ENCODE measurements at regions not wholly inside any gene's neighbourhood (a gene's known extent, or its start where the extent isn't known, plus 50 kb on each side); places are given as distances from the start of the nearest gene placed in this dataset.

DNA sequence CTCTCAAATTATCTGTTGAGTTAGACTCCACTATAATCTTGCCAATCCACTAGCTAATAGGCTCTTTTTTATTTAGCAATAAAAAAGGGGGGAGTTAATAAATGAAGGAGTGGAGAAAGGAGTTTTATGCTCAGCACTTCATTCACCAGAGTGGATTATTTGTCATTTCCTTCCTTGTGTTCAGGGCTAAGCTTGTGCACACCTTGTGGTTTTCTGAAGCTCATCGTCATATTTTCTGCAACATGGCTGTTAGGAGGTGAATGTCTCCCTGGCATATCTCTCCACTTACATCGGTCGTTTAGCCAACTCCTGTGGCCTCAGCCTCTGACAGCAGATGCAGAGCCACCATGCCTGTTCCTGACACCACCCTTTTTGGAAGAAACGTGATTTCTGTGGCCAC, 83.9 kb upstream of the MTNR1B start:
- no peak for DNase-seq

DNA sequence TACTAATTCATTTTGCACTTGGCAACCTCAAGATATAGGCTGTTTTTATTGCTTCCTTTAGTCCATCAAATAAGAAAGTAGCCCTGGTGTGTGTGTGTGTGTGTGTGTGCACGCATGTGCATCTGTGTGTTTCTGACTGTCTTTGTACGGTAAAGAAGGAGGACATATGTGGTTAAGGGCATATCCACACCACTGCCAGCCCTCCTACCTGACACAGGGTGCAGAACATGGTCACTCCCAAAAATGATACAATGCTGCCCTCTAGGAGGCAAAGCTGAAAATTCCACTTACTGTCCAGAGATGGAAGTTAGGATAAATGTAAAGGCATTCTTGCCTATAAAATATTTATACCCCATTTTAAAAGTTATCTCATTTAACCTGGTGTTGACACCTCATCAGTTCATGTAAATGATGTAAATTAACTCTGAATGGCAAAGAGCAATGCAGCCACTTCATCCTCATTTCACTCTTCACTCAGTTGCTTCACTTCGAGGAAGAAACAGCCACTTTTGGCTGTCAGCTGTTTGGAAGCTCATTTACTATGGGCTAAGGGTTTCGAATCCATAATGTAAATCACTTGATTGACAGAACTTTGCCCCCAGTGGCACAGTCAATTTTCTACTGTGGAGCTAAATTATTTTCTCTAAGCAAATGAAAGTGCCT, 83.1 kb upstream of the MTNR1B start:
- DNase-seq: peak; percentile 76

DNA sequence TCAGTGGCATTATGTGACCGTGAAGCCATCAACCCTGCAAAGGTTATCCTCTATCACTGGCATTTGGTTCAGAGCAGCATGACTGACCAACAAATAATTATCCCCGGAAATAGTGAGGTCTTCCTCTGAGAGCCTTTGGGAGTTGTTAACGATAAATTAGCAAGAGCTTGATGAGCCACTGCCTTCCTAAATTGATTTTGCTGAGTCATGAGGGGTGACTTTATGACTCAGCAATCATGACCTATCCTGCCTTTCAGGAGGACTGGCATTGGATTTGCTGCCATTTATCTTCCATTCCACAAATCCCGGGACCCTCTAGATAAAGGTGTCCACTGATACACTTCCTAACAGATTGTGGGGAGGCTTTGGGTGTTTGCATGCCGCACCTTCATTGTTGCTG, 80.8 kb upstream of the MTNR1B start:
- DNase-seq: no peak

DNA sequence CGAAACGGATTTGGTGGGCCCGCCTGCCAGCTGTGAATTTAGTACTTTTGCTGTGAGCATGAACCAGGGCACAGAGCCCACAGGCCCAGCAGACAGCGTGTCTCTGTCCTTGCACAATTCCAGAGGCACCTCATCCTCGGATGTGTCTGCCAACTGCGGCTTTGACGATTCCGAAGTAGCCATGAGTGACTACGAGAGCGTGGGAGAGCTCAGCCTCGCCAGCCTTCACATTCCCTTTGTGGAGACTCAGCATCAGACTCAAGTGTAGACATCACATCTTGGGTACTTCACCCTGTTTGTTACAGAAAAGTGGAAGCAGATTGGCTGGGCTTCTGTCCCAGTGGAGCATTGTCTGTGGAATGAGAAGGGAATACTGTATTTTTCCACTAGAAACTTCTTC, 78.6 kb upstream of the MTNR1B start:
- DNase-seq: no peak

DNA sequence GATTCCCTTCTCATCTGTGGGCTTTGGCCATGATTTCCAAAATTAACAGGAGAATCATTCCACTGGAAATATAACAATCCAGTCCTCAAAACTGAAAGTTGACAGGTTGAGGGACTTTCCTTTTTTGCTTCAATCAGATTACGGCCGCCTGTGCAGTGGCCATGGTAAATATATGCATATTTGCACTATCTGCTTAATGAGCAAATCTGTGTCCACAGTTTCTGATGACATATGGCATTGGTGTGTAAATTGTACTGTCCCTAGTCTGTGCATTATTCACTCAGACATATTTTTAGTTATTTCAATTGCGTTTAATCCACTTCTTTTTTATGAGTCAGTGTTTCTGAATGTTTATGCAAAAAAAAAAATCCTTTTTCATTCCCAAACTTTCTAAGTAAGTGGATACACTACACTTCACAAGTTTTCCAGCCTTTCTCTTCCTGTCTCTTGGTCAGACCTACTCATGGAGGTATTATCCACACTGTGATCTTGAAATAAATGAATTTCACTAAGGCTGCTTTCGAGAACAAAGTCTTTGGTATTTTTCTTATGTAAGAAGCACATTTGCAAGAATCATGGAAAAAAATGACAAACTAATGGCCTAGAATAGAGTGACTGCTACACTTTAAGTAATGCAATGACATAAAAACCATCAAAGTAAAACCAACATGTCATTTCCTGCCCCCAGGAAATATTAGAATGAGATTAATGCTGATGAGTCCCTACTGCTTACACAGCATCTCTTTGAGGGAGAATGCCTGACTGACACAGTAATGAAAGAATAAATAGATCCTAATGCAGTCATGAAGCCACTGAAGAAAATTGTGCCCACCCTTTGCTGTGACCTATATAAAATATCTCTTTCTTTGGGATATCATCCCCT, 76.4 kb upstream of the MTNR1B start:
- no peak for DNase-seq

DNA sequence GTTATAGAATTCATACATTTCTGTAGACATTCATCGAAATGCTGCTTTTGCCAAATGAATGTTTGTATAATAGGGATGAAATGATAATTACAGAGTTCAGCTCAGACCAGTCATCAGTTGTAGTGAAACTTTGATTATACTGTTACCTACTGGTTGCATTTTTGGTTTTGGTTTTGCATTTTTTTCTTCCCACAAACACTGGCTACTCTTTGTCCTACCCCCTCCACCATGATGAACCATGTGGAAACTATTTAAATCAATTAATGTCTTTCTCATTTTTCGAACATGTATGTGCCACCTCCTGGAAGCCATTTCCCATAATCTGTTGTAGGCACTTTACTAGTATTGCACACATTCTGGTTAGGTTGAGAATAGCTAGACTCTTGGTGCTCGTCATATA, 75.3 kb upstream of the MTNR1B start:
- no peak for DNase-seq

DNA sequence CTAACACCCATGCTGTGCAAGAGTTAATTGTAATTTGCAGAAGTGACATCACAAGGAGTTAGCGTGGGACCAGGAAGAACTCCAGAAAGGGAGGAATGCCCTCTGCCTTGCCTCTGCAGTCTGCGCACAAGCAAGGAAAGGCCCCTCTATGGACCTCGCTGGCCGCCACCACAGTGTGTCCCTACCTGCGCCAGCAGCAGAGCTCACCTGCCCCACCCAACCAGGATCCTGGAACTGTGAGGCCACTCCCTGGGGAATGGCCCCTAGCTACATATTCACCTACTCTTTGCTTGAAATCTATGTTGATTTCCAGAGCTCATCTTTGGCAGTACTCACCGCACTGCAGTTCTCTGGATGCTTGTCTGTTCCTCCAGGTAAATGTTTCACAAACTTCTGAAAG, 72.0 kb upstream of the MTNR1B start:
- no peak for DNase-seq

DNA sequence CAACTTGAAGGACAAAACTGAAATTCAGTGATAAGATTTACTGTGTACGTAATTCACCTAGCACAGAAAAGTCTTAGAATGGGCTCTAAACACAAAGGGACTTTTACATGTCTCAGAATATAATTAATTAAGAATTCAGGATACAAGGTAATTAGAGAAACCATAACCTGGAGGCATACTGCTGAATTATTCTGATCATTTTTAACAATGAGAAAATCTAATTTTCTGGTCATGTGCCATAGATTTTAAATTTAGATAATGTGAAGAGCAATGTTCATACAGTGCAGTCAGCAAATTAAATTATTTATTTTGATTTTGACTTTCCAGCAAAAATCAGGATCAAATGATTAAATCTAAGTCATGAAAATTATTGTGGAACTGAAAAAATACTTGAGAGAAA, 67.0 kb upstream of the MTNR1B start:
- DNase-seq: no peak

DNA sequence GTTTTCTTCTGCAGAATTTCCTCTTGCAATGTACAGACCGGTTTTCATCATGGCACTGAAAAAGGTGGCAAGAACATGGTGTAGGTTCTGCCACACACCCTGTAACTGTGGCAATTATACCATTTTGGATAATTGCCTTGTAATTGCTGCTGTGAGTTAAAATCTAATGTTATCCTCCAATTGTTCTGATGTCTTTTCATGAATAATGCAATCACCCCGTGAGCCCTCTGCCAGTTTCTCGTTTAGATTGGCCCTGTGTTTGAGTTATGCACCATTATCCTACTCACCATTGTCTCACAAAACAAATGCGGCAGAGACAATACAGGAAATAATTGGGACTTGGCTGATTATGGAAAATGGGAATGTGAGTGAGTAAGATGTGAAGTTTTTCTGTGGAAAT, 61.8 kb upstream of the MTNR1B start:
- no peak for DNase-seq

DNA sequence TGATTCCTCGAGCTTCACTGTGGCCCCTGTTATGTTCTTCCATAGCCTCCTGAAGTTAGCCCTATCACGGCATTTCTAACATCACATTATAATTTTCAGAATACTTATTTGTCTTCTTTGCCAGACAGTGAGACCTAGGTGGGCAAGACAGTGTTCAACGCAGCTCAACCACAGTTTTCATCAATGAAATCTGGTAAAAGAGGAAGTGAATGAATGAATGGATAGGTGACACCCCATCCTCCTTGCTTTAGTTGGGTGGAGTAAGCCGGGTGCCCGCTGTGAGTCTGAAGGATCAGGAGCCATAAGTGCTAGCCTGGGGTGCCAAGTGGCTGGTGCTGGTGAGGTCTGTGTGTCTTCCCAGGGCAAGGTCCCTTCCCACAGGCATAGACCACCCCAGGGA, 60.2 kb upstream of the MTNR1B start:
- DNase-seq: no peak

DNA sequence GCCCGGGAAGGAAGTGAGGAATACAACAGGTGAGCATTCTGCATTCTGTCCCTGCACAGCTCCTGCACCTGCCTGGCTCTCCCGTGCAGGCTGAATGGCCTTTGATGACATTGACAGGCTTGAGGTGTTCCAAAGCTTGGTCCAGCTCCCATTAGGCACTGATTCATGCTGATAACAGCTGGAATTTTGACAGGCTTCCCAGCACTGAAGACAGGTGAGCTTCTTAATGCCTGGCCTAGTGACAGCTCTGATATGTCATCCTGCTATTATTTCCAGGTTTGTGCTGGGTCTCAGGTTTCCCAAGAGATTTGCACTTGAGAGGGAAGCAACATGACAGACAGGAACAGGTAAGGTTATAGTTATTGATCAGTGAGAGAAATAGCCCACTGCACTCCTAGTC, 58.0 kb upstream of the MTNR1B start:
- DNase-seq: no peak

DNA sequence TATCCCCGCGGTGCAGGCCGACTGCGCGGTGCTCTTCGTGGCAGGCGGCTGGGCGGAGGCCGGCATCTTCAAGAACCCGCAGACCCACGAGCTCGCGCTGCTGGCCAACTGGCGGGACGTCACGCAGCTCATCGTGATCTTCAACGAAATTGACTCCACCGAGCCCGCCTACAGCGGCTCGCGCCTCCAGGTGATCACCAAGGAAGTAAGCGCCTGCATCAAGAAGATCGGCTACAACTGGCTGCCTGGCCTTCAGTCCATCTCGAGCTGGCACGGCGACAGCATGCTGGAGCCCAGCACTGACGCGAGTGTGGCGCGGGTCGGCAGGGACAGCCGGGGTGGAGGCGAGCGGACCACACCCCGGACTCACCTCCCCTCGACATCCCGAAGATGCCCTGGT, 53.9 kb upstream of the MTNR1B start:
- DNase-seq: no peak

DNA sequence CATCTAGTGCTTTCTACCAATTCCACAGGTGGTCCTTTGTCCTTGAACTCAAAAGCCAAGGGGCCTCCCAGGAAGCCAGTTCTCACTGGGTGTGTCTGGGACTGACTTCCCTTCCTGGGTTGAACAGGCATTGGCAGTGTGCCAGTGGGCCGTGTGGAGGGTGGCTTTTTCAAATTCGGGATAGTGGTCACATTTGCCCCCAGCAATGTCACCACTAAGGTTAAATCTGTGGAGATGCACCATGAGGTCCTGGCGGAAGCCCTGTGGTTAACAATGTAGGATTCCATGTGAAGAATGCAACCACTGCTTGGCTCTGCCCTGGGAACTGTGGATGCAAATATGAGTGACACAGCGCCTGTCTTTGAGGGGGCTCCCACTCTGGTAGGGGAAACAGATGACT, 53.2 kb upstream of the MTNR1B start:
- DNase-seq: no peak

DNA sequence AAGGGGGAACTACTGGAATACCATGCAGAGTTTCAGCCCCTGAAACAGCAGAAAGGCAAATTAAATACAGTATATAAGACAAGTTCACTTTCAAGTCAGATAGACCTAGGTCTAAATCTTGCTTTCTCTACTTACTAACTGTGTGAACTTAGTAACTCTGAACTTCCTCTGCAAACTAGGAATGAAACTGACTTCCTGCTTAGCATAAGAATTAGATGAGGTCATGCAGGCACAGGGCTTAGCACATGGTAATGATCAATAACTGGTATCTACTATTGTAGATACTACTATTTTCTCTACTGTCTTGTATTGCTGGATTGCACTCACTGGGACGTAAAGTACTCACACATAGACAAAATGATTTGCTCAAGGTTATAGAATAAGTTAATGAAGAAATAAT, 51.5 kb upstream of the MTNR1B start:
- DNase-seq: no peak

DNA sequence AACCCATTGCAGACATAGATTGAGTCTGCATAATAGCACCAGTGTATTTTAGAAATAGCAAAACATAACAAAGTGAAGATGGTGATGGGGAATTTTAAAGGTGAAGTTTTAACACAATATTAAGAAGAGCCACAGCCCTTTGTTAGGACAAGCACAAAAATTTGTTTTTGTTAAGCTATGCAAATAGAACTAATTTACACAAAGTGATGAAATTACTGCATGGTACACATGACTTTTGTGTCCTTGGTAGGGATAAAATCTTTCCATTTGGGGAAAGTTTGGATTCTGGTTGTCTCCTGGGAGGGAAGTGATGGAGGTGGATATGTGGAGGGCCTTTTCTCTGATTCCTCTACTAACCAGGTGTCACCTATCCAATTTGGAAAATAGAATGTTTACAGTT, 50.4 kb upstream of the MTNR1B start:
- DNase-seq: no peak

Measured in islet precursor cell (in vitro differentiated cells).